AG04449 (cell line): ENCODE measurements at regions not wholly inside any gene's neighbourhood (a gene's known extent, or its start where the extent isn't known, plus 50 kb on each side); places are given as distances from the start of the nearest gene placed in this dataset.
A peak's percentile ranks its signal among the peaks of the same experiment; 100 is the strongest.

ENCODE experiments used
- CTCF ChIA-PET: fragments of 350-600 bp; formaldehyde crosslinking; extraction: SDS; loops from one replicate; lab custom pipeline; 2021; ENCODE audit warnings: antibody characterized with exemption; lab: Yijun Ruan, JAX
- POLR2A ChIA-PET: fragments of 400-600, 350-600 bp; formaldehyde crosslinking; extraction: SDS; loops from one replicate; lab custom pipeline; 2020; ENCODE audit warnings: antibody characterized with exemption, inconsistent platforms; lab: Yijun Ruan, JAX
- DNase-seq: peaks from one replicate; pipeline ENCODE4 v3.0.0-alpha.2; 2010; ENCODE audit warnings: low read depth, low spot score
- H3K4me3 ChIP-seq: 2 replicates; pipeline ENCODE4 v1.5.1; 2011; ENCODE audit warnings: low read depth, mild to moderate bottlenecking, control low read depth, low read length
- TF ChIP-seq, protein P1 (sequence below): IDR thresholded peaks from one replicate; pipeline ENCODE4 v1.5.1; 2011; ENCODE audit warnings: mild to moderate bottlenecking, moderate library complexity, low read length, control low read depth, inconsistent platforms; ENCODE audit not compliant: insufficient read depth; ENCODE audit errors: missing control alignments

DNA sequence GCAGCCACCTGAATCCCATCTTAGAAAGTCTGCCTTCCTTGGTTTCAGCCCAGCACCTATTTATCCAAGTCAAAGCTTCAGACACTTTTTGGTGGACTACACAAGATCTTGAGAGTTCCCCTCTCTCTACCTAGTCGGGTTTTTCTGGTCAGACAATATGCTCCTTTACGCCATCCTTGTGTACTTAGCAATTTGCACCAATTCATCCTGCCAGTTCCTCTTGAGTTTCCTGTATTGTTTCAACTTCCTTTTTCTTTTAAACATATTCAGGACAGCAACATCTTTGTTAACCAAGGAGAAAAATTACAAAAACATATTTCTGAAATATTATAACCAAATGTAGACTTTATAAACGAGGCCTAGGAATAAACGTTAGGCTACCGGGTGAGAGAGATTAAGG, 368.2 kb upstream of the CADM1 start:
- H3K4me3 ChIP-seq, result no peak overlapping the region
- ChIA-PET POLR2A (no interaction called here), CTCF (no interaction called here)
- DNase-seq, result no peak
- TF ChIP-seq, protein P1, sequence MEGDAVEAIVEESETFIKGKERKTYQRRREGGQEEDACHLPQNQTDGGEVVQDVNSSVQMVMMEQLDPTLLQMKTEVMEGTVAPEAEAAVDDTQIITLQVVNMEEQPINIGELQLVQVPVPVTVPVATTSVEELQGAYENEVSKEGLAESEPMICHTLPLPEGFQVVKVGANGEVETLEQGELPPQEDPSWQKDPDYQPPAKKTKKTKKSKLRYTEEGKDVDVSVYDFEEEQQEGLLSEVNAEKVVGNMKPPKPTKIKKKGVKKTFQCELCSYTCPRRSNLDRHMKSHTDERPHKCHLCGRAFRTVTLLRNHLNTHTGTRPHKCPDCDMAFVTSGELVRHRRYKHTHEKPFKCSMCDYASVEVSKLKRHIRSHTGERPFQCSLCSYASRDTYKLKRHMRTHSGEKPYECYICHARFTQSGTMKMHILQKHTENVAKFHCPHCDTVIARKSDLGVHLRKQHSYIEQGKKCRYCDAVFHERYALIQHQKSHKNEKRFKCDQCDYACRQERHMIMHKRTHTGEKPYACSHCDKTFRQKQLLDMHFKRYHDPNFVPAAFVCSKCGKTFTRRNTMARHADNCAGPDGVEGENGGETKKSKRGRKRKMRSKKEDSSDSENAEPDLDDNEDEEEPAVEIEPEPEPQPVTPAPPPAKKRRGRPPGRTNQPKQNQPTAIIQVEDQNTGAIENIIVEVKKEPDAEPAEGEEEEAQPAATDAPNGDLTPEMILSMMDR, result no peak

DNA sequence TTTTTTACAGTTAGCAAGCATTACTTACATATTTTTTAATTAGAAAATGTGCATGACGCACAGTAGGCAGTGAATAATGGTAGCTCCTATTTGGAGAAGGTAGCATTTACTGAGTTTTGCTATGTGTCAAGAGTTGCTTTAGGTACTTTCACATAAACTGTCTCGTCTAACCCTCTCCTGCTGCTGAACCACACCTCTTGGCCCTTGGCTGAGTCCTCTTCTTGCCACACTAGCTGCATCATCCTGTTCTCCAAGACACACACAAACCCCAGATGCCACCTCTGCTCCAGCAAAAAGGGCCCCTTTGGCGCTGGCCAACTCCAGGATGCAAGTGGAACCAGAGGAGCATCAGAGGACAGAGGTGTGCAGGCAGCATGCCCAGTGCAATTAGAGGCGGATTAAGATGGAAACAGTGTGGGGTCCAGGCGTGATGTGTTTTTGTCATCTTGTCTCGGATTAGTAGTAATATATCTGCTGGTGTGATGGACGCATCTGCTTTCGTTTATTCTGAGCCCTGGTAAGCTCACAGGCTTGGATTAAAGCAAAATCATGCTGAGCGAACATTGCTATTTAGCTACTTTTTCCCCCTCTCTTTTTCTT, 367.0 kb upstream of the CADM1 start:
- TF ChIP-seq, protein P1, result no peak
- CTCF ChIA-PET, result no interaction called here
- POLR2A ChIA-PET, result no interaction called here
- DNase-seq, result no peak
- no peak overlapping the region for H3K4me3 ChIP-seq

DNA sequence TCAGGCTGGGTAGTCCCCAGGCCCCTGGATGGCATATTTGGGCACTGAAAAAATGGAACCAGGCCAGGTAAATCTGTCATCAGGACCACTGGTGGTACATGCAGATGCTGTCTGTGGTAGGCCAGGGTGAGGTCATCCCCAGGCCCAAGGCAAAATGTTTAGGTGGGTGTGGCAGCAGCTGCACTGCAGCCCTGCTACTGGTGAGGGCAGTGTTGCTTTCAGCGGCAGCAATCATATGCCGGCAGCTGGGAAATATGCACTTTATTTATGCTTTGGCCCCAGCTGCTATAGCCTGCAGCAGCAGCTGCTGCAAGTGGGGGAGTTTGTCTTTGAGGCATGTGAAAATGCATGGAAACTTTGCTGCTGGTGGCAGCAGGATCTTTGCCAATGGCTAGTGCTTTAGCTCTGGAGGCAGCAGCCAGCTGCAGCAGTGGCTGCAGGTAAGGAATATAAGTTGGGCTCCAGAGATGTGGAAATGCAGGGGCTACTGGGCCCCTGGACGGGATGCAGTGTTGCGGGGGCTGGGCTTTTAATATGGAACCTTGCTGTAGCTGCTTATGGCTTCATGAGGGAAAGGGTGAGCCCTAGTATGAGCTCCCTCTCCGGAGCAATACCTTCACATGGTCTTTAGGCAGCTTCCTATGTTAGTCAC, 365.7 kb upstream of the CADM1 start:
- TF ChIP-seq, protein P1, result peak; percentile 34
- CTCF ChIA-PET, result no interaction called here
- POLR2A ChIA-PET, result no interaction called here
- H3K4me3 ChIP-seq, result no peak overlapping the region
- DNase-seq, result no peak

DNA sequence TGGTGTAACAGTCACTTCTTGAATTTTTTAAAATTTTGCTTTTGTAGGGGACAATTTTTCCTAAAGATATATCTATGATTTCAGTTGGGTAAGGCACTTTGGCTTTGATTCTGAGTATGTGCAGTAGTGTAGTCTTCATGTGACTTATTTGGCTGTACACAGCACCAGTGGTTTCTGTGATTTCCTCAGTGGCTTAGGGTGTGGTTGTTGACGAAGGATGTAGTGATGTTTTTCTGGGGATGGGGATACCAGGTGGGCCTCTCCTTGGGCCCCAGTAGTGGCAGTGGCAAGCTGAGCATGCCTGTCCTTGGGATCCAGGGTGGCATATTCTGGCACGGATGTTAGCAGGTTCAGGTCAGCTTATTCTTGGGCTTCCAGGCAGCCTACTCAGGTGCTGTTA, 364.9 kb upstream of the CADM1 start:
- POLR2A ChIA-PET, result no interaction called here
- H3K4me3 ChIP-seq, result no peak overlapping the region
- DNase-seq, result no peak
- CTCF ChIA-PET, result no interaction called here
- TF ChIP-seq, protein P1, result no peak

DNA sequence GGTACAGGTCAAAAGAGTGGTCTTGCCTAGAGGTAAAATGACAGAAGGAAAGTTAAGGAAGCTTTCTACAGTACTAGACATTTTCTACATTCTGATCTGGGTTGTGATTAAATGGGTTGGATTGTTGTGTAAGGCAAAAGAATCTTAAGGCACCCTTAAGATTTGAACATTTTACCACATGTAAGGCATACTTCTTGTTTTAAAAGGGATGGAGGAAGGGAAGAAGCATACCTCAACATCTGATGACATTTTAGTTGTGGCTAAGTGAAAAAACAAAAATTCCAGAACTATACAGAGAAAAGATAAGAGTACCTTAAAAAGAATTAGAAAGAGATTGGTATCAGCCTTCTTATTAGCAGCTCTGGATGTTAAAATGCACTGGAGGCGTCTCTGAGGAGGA, 356.0 kb upstream of the CADM1 start:
- no peak for DNase-seq
- ChIA-PET CTCF (no interaction called here), POLR2A (no interaction called here)
- TF ChIP-seq, protein P1, result no peak
- no peak overlapping the region for H3K4me3 ChIP-seq

DNA sequence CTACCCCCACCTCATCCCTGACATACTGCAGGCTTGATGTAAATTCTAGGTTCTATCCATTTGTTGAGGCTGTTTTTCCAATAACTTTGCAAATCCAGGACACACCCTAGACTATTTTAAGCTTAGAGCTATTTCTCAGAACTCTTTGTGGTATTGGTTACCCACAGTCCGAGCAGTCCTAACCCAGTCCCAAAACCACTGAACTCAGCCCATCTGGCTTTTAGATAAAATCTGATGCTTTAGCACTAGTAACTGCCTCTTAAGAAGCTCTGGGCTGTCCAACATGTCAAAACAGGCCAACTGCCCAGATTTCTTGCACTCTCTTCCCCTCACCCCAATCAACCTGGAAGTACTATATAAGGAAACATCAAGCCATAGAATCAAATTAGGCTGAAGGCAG, 344.4 kb upstream of the CADM1 start:
- ChIA-PET CTCF (no interaction called here), POLR2A (no interaction called here)
- DNase-seq, result no peak
- no peak overlapping the region for H3K4me3 ChIP-seq
- TF ChIP-seq, protein P1, result no peak
